Stimulated activated CD8-positive, alpha-beta memory T cell treated with anti-CD3 and anti-CD28 coated beads, Interleukin-4, amount 100 ng/mL, for 1 hour (primary cell): ENCODE measurements at regions not wholly inside any gene's neighbourhood (a gene's known extent, or its start where the extent isn't known, plus 50 kb on each side); places are given as distances from the start of the nearest gene placed in this dataset.

Experiments
- DNase-seq, 2 donors: peaks; one replicate each; pipeline ENCODE4 v3.0.0-alpha.2; 2020; ENCODE audit warnings: low read depth in 2 of 2, low spot score in 1 of 2

DNA sequence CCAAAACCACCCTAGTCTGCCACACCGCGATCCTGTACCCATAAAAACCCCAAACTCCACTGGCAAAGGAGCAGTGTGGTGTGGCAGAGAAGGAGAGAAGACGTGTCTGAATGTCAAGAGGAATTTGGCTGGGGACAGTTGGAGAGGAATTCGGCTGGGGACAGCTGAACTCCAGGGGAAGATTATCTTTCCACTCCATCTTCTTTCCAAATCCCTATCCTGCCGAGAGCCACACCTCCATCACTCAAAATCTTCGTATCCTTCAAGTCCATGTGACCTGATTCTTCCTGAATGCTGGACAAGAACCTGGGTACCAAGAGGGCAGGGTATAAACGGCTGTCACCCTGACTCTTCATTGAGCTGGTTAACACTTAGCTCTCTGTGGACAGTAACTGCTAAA lies 448.1 kb downstream of the ARHGEF28 start:
- DNase-seq = no peak

DNA sequence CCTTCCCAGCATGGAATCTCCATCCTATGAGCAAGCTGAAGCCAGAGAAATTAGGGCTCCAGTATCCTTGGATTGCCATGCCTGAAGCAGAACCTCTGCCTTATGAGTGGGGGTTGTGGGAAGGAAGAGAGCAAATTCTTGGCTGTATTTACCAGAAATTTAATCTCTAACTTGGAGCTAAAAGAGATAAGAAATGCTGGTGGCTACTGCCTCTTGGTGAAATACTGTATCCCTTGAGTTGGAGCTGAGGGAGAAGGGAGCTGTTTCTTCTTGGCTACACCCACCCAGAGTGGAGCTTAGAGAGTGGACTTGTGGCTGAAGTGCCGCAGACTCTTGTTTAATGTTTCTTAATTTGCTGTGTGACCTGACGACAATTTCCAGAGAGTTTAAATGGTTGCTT lies 447.3 kb downstream of the ARHGEF28 start:
- no peak for DNase-seq

DNA sequence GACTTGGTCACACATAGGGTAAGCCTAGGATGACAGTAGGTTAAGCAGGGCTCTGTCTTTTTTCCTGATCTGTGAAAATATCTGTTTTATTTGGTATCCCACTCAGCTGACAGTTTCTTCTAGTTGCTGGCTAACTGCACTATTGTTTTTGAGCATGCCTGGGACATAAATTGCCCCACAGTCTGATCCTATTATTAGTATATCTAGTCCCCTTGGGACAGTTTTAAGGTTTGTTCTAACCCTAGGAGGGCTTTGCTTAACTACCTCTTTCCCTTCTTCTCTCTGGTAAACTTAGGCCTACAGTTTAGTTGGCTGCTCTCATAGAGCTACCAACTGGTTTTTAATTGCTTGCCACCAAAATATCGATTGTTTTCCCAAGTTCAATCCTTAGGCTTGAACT lies 446.6 kb downstream of the ARHGEF28 start:
- DNase-seq = no peak

DNA sequence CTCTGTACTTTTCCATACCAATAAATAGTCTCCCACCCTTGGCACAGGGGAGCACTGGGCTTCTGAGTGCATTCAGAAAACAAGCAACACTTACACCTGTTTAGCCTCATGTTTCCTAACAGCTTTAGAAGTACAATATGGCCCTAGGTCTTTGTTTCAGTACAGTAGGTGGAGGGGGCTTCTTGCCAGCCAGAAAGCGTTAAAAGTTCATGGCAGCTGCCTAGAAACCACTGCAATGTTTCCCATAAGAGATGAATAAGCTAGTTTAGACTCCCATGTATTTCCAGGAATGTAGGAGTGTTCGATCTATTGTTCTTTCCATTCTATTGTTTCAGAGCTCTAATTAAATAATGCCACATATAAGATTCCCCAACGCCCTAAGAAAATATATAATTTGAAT lies 444.8 kb downstream of the ARHGEF28 start:
- DNase-seq = no peak

DNA sequence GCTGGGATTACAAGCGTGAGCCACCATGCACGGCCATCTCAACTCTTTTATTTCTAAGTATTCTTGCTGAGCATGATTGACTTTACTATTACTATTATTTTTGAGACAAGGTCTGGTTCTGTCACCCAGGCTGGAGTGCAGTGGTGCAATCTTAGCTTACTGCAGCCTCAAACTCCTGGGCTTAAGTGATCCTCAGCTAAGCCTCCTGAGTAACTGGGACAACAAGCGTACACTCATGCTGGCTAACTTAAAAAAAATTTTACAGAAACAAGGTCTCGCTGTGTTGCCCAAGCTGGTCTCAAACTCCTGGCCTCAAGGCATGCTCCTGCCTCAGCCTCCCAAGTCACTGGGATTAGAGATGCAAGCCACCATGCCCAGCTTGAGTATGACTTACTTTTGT lies 443.7 kb downstream of the ARHGEF28 start:
- DNase-seq = no peak

DNA sequence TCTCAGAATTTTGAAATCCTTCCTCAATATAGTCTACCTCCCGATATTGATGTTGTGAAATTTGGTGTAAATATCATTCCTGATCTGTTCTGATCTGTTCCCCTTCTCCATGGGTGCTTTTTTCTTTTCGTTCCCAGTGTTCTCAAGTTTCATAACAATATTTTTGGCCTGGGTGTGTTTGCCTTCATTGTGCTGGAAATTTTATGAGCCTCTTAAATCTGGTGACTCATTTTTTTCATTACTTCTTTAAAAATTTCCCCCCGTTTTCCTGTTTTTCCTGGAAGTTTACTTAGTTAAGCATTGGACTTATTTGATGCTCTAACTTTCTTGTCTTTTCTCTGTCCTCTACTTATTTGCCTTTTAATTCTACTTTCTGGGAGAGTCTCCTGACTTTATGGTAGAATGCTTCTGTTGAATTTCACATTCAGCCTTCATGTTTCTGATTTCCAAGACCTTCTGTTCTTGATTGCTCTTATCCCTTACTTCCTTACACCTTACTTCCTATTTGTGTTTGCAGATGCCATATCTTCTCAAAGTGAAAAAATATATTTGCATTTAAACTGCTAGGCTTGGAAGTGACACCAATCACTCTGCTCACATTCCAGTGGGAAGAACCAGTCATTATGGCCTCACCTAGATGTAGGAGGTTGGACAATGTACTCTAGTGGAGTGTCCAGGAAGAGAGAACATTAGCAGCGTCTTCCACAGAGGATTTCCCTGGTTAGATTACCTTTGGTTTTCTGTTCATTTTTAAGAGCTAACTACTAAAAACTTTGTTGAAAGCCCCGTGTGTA lies 441.9 kb downstream of the ARHGEF28 start:
- DNase-seq = no peak

DNA sequence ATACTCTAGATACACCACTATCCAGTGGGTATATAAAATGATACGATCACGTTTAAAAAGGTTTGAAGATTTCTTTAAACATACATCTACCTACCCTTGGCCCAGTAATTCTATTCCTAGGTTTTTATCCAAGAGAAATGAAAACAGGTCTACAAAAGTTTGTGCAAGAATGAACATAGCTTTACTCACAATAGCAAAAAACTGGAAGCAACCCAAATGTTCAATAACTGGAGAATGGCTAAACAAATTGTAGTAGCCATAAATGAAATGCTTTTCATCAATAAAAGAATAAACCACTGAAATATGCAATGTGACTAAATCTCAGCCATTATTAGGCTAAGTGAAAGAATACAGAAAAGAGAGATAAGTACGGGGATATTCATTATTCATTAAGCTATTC lies 438.9 kb downstream of the ARHGEF28 start:
- DNase-seq = no peak

DNA sequence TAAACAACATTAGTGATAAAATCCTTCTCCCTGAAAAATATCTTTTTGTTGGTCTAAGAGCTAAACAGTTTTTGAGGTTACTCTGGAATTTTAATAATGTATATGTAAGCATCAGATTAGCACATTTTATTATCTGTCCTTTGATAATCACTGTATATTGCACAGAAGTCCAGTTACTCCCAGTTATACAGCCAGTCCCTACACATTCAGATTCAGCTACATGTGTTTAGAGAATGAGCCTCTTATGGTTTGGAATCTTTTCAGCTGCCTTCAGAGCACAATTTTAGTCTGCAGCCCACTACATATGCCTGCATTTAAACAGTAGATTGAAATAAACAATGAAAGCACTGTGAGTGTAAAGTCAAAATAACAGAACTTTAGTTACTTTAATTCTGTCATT lies 438.2 kb downstream of the ARHGEF28 start:
- DNase-seq = no peak

DNA sequence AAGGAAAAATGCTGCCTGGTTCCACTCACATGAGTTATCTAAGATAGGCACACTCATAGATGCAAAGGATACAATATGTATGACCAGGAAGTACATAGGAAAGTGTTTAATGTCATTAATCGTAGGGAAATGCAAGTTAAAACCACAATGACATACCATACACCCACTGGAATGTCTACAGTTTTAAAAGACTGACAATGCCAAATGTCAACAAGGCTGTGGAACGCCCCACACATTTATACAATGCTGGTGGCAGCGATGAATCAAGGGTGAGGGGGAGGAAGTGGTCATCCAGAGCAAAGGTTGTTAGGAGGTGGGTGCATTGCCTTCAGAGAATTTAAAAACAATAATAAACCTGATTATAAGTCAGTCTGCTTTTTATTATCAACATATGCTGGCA lies 437.8 kb downstream of the ARHGEF28 start:
- no peak for DNase-seq

DNA sequence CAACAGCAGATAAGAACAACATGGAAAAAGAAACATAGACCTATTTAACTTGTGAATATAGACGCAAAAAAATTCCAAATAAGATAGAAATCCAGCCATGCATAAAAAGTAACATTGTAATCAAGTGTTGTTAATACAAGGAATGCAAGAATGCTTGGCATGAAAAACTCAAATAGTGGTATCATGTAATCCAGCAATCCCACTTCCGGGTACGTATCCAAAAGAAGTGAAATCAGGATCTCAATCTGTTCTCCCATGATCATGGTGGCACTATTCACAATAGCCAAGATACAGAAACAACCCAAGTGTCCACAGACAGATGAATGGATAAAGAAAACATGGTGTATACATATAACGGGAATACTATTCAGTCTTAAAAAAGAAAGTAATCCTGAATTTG lies 437.4 kb downstream of the ARHGEF28 start:
- DNase-seq = no peak

DNA sequence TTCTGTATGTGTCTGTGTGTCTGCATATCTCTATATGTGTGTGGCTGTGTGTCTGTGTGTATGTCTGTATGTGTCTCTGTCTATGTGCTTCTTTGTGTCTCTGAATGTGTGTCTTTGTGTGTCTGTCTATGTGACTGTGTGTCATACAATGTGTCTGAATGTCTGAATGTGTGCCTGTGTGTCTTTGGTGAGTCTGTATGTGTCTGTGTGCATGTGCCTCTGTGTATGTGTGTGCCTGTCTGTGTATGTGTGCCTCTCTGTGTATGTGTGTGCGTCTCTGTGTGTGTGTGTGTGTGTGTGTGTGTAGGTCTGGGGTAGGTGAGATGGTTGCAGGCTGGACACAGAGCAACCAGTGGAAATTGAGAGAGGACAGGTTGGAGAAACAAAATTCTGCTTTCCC lies 435.3 kb downstream of the ARHGEF28 start:
- no peak for DNase-seq

DNA sequence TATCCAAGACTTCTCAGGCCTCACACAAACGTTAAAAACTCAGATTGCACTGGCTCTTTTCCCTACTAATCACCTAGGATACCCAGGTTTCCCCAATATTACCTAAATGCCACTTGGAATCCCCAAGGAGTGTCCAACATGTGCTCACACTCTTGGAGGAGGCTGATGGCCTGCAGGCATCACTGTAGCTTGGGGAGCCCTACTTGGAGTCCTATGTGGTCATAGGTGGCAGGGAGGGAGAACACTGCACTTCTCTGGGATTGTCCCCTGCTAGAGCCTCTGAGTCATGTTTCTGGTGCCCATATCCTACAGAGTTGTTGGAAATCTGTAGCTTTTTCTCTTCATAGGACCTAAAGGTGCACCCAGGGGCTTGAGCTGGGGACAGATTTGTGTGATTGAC lies 433.7 kb downstream of the ARHGEF28 start:
- no peak for DNase-seq

DNA sequence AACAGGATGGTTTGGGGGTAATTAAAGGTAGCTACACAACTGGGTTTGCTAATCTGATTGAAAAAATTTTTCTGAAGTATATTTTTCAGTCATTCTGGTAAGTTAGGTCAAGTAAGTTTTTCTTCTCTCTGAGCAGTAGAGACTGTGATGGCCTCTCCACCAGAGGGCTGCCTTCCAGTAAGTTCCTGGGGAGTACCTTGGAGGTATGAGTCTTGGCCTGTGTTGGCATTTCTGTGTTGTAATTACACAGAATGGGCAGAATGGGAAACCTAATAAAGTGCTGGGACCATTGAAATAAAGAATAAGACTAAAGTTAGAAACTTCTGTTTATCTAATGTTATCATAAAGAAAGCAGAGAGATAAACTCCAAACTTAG lies 430.8 kb downstream of the ARHGEF28 start:
- no peak for DNase-seq

DNA sequence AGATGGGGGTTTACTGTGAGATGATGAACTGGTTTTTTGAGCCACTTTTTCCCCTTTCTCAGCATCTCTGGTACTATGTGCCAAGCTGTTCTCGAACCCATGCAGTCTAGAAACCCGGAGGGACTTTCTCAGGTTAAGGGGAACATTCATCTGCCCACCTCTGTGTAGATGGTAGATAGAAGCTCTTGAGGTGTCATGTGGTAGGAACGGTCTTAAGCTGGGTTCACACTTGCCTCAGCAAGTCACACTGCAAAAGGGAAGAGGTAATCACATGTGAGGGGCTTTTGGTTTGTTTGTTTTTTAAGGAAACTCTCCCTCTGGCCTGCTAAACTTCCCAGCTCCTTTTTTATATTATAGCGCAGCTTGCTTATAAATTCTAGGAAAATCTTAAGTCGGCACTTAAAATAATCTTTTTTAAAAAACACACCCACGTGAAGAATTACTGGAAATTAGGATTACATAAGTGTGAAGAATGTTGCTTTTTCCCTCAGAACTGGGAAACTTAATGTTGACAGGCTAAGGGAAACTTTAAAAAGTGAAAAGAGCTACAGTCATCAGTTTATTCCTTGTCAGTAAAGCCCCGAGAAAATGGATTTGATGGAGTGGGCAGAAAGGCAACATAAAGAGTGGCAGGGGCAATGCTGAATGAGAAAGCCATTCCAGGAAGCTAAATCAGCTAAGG lies 430.3 kb downstream of the ARHGEF28 start:
- no peak for DNase-seq

DNA sequence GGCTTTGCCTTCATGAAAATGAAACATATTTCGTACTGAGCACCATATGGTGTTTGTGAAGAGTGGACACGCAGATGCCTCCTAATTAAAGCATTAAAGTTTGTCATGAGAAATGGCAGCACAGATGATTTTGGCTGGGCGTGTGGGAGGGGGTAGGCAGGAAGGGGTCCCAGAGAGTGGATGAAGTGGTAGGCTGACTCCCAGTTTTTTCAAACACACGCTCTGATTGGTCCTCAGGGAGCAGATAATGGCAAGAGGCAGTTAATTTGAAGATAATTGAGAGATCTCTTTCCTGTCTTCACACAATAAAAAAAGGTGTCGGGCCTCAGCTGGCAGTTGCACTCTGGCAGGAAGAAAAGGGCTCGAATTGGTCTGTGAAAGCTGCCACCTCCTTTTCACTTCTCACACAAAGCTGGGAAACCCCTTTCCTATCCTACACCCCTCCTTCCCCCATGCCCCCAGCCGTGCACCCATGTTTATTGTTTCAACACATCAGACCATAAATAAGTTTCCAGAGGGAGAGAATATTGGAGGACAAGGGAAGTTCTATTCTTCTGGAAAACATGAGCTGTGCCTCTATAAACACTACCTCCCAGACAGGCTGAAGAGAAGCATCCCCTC lies 429.6 kb downstream of the ARHGEF28 start:
- DNase-seq = no peak

DNA sequence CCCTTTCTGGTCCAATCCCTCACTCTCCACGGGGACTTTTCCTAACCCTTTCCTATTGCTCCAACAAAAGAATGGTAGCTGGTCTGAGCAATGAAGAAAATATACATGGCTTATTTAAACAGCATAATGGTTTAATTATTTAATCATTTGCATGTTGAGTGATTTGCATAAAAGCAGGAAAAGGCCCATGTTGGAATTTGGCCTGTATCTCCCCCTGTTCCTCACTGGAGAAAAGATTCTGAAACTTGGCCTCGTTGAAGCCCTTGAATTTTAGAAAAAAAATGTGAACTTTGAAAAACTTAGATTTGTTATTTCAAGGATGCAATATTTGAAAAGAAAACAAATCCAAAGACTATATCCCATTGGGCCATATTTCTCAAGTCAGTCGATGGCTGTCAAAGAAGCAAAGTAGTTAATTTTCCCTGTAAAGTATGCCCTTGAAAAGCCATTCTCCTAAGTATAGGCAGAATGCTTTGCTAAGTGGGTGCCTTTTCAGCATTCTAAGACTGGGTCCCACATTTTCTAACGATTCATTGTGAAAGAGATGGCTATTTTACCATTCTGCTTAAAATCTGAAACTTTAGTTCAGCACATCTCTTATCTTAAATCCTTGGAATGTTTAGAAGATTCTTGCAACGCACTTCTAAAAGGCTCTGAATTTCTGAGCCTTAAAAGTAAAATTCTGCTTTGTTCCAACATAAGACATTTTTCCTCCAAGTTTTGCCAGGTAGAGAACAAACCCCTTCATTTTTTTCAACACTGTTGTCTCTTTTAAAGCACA lies 428.8 kb downstream of the ARHGEF28 start:
- no peak for DNase-seq

DNA sequence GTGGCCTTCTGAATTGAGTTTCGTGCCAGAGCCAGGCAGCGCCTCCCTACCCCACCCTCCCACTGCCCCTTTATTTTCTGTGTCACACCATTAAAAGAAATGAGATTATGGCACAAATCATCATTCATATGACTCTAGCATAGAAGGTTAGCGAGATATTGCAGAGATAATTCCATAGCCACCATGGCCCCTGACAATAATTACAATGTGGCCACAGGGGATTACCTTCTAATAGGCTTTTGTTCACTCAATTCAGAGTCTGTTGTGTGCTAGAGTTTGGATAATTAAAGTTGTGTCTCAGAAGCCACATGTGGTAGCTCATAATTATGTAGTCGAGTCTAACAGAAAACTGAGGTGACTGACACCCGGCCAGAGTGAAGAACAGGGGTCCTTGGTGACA lies 428.1 kb downstream of the ARHGEF28 start:
- no peak for DNase-seq

DNA sequence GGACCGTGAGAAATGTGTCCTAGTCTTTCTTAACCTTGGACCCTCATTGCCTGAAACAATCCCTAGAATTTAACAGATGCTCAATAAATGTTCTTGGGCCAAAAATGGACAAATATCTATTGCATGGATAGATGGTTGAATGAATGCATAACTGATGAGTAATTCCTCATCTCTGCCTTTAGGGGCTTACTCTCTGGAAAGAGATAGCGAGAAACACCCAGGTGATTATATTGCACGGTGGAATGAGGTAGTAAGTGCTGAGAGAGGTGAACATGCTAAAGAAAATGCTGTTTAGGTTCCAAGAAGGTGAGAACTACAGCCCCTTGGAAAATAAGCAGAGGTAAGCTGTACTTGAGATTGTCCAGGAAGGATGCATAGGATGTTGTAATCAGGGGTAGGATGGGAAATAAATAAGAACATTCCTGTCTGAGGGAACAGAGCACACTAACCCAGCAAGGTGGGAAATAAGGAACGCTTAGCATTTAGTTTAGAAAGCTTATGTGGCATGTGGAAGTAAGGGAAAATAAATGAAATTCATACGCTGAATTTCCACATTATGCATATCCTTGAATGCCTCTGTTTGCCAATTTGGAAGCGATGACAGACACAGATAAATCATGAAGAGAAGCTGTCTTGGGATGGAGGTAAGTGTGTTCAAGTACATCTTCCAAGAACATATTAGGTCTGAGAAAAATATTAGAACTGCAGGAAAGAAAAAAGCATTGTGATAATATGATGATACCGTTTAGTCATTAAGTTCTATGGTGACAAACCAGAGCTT lies 426.6 kb downstream of the ARHGEF28 start:
- DNase-seq = no peak

DNA sequence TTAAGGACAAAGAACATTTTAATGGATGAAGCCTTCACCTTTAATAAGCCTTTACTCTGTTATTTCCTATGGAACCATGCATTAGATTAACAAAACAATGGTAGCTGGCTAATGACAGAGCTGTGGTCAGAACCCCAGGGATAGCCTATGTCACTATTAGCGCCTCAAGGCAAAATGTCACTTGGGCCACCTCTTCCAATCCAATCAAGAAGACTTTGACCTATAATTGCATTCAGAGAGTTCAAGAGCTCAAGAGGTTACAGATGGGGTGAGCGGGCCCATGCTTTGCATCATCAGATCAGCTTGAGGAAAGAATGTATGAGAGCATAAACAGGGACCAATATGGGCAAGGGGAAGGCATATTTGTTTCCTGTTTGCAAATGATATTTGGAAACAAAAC lies 425.1 kb downstream of the ARHGEF28 start:
- no peak for DNase-seq

DNA sequence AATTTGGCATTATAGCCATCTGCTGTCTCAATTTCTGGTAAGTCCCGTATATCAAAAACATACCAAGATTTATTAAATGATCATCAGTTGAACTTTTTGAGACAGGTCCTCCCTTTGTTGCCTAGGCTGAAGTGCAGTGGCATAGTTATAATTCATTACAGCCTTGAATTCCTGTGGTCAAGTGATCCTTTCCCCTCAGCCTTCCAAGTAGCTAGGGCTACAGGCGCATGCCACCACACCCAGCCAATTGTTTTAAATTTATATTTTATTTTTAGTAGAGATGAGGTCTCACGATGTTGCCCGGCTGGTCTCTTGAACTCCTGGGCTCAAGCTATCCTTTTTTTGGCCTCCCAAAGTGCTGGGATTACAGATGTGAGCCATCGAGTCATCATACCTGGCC lies 418.9 kb downstream of the ARHGEF28 start:
- DNase-seq = no peak

DNA sequence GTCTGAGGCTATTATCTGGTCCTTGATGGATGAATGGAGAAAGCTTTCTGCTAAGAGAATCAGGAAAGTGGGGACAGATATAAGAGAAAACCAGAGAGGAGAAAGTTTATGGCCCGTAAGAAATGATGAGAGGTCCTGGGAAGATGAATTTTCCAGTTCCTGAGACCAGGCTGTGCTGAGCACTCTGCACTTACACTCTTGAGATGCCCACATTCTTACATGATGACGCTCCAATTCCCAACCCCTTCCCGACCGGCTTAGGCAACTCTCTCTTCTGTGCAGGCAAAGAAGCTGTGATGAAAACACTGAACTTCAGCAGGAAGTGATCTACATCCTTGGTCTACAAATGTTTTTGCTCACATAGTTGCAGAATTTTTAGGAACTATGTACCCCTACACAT lies 417.0 kb downstream of the ARHGEF28 start:
- no peak for DNase-seq
